IMR-90 (cell line): ENCODE measurements at regions not wholly inside any gene's neighbourhood (a gene's known extent, or its start where the extent isn't known, plus 50 kb on each side); places are given as distances from the start of the nearest gene placed in this dataset.

Experiments
- BHLHE40 ChIP-seq: fragments of 150-350 bp; IDR thresholded peaks from 2 replicates; pipeline ENCODE4 v1.6.1; 2016; ENCODE audit warnings: mild to moderate bottlenecking, low read depth, low read length
- CEBPB ChIP-seq: IDR thresholded peaks from 2 replicates; pipeline ENCODE4 v1.6.1; 2012; ENCODE audit warnings: low read depth, low read length, improper control_type of control experiment
- CHD1 ChIP-seq: IDR thresholded peaks from 2 replicates; pipeline ENCODE4 v1.6.1; 2012; ENCODE audit warnings: low read depth, low read length, improper control_type of control experiment
- MXI1 ChIP-seq: IDR thresholded peaks from 2 replicates; pipeline ENCODE4 v1.6.1; 2012; ENCODE audit warnings: low read depth, mild to moderate bottlenecking, low read length, moderate library complexity, borderline replicate concordance
- POLR2A ChIP-seq: IDR thresholded peaks from 2 replicates; pipeline ENCODE4 v1.6.1; 2012; ENCODE audit warnings: mild to moderate bottlenecking, low read depth, low read length
- RAD21 ChIP-seq: IDR thresholded peaks from 2 replicates; pipeline ENCODE4 v1.6.1; 2012; ENCODE audit warnings: low read length, improper control_type of control experiment
- RCOR1 ChIP-seq: IDR thresholded peaks from 2 replicates; pipeline ENCODE4 v1.6.1; 2012; ENCODE audit warnings: mild to moderate bottlenecking, low read length, improper control_type of control experiment; ENCODE audit not compliant: insufficient replicate concordance
- RFX5 ChIP-seq: IDR thresholded peaks from 2 replicates; pipeline ENCODE4 v1.8.0; 2012; ENCODE audit warnings: low read depth, mild to moderate bottlenecking, low read length, moderate library complexity
- SMC3 ChIP-seq: fragments of 150-350 bp; IDR thresholded peaks from 2 replicates; pipeline ENCODE4 v1.6.1; 2016; ENCODE audit warnings: low read depth, mild to moderate bottlenecking, antibody characterized with exemption, low read length, moderate library complexity
- TF ChIP-seq, protein P1 (sequence below): conservative IDR thresholded peaks from 2 replicates; pipeline ENCODE4 v1.5.1; 2012; ENCODE audit warnings: mild to moderate bottlenecking, low read depth, low read length, improper control_type of control experiment
- TF ChIP-seq, protein P2 (sequence below): fragments of 150-350 bp; IDR thresholded peaks from 2 replicates; pipeline ENCODE4 v1.6.1; 2017; ENCODE audit warnings: mild to moderate bottlenecking, antibody characterized with exemption, low read length, low read depth

DNA sequence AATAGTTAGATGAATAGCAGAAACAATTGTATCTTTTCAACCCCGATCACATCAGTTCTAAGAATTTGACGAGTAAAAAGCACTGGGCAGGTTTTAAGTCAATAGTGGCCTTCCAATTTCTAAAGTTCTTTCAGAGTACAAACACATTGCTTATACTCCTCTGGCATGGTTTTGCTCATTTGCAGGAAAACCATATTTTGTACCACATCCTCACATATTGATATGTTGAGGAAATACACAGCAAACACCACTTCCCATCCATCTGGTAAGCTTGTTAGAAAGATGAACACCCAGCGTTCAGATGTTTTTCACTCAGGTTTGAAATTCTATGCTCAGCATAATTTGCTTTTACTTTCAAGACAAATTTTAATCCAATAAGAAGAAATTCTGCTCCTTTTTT, 344.6 kb upstream of the ACVR2A start:
- TF ChIP-seq POLR2A (no peak), RCOR1 (no peak), CHD1 (no peak), CEBPB (no peak), RFX5 (no peak), BHLHE40 (no peak), SMC3 (no peak), MXI1 (no peak), RAD21 (no peak)
- TF ChIP-seq, protein P1, sequence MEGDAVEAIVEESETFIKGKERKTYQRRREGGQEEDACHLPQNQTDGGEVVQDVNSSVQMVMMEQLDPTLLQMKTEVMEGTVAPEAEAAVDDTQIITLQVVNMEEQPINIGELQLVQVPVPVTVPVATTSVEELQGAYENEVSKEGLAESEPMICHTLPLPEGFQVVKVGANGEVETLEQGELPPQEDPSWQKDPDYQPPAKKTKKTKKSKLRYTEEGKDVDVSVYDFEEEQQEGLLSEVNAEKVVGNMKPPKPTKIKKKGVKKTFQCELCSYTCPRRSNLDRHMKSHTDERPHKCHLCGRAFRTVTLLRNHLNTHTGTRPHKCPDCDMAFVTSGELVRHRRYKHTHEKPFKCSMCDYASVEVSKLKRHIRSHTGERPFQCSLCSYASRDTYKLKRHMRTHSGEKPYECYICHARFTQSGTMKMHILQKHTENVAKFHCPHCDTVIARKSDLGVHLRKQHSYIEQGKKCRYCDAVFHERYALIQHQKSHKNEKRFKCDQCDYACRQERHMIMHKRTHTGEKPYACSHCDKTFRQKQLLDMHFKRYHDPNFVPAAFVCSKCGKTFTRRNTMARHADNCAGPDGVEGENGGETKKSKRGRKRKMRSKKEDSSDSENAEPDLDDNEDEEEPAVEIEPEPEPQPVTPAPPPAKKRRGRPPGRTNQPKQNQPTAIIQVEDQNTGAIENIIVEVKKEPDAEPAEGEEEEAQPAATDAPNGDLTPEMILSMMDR = no peak
- TF ChIP-seq, protein P2, sequence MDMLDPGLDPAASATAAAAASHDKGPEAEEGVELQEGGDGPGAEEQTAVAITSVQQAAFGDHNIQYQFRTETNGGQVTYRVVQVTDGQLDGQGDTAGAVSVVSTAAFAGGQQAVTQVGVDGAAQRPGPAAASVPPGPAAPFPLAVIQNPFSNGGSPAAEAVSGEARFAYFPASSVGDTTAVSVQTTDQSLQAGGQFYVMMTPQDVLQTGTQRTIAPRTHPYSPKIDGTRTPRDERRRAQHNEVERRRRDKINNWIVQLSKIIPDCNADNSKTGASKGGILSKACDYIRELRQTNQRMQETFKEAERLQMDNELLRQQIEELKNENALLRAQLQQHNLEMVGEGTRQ = no peak
